ENCODE measurements at regions not wholly inside any gene's neighbourhood (a gene's known extent, or its start where the extent isn't known, plus 50 kb on each side); places are given as distances from the start of the nearest gene placed in this dataset.
"Not testable (repeated sequence)": the region's sequence is repeated elsewhere in the genome, so short reads cannot be mapped to it uniquely, and the experiment has no call there.

GRCh38 chr6:156262014-156262413 lies 515.2 kb upstream of the ARID1B start:
- DNase-seq: peak; percentile 30 to 79

- DNase-seq: no peak
These were observed 516.4 kb upstream of the ARID1B start for GRCh38 chr6:156260815-156261214.

- DNase-seq: no peak
These were observed 518.2 kb upstream of the ARID1B start for GRCh38 chr6:156258981-156259380.

GRCh38 chr6:156256161-156256560 lies 521.0 kb upstream of the ARID1B start:
- no peak for DNase-seq

- no peak for DNase-seq
These were observed 522.9 kb upstream of the ARID1B start for GRCh38 chr6:156254240-156254639.

- no peak for DNase-seq
These were observed 526.6 kb upstream of the ARID1B start for GRCh38 chr6:156250593-156250992.

- no peak for DNase-seq
These were observed 535.0 kb upstream of the ARID1B start for GRCh38 chr6:156242206-156242605.

- DNase-seq: no peak
These were observed 546.0 kb upstream of the ARID1B start for GRCh38 chr6:156231026-156231765.

GRCh38 chr6:156219973-156220372 lies 557.2 kb upstream of the ARID1B start:
- no peak for DNase-seq

GRCh38 chr6:156205678-156206077 lies 571.5 kb upstream of the ARID1B start:
- no peak for DNase-seq

- DNase-seq: no peak
These were observed 578.0 kb upstream of the ARID1B start for GRCh38 chr6:156199182-156199581.

- DNase-seq: no peak
These were observed 579.7 kb upstream of the ARID1B start for GRCh38 chr6:156197513-156197912.

- no peak for DNase-seq
These were observed 582.2 kb upstream of the ARID1B start for GRCh38 chr6:156194981-156195380.

GRCh38 chr6:156193381-156193780 lies 583.8 kb upstream of the ARID1B start:
- DNase-seq: no peak

GRCh38 chr6:156191895-156192294 lies 585.3 kb upstream of the ARID1B start:
- DNase-seq: no peak

- not testable (repeated sequence) for DNase-seq
These were observed 585.8 kb upstream of the ARID1B start for GRCh38 chr6:156191390-156191789.

- no peak for DNase-seq
These were observed 586.9 kb upstream of the ARID1B start for GRCh38 chr6:156190270-156190669.

- DNase-seq: no peak
These were observed 587.5 kb upstream of the ARID1B start for GRCh38 chr6:156189714-156190113.

- DNase-seq: no peak
These were observed 588.0 kb upstream of the ARID1B start for GRCh38 chr6:156189195-156189594.

- no peak for DNase-seq
These were observed 592.1 kb upstream of the ARID1B start for GRCh38 chr6:156185113-156185512.

- no peak for DNase-seq
These were observed 593.5 kb upstream of the ARID1B start for GRCh38 chr6:156183678-156184077.

- no peak for DNase-seq
These were observed 594.8 kb upstream of the ARID1B start for GRCh38 chr6:156182356-156182755.

- DNase-seq: no peak
These were observed 595.7 kb upstream of the ARID1B start for GRCh38 chr6:156181506-156181905.

- peak; percentile 76 to 79 for DNase-seq
These were observed 601.2 kb upstream of the ARID1B start for GRCh38 chr6:156175971-156176421.

- no peak for DNase-seq
These were observed 601.7 kb upstream of the ARID1B start for GRCh38 chr6:156175433-156175832.
